HG03159 (cell line): ENCODE measurements at regions not wholly inside any gene's neighbourhood (a gene's known extent, or its start where the extent isn't known, plus 50 kb on each side); places are given as distances from the start of the nearest gene placed in this dataset.
A peak's percentile ranks its signal among the peaks of the same experiment; 100 is the strongest.

Experiments
- ATAC-seq: cut with Tn5 transposase; IDR thresholded peaks from one replicate; pipeline ENCODE4 v1.9.1; 2021; ENCODE audit warnings: mild to moderate bottlenecking, moderate library complexity; ENCODE audit not compliant: unreplicated experiment

DNA sequence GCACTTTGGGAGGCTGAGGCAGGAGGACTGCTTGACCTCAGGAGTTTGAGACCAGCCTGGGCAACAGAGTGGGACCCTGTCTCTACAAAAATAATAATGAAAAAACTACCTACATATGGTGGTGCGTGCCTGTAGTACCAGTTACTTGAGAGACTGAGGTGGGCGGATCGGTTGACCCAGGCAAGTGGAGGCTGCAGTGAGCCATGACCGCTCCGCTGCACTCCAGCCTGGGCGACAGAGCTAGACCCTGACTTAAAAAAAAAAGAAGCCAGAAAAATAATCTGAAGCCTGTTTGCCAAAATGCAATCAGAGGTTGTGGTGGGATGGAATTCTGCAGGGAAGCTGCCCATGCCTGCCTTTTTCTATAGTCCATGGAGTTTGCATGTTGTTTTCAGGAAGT, 50.4 kb upstream of the GGTA1 start:
- no peak for ATAC-seq

- peak; percentile 58 for ATAC-seq
Observed at GRCh38 chr9:121550569-121551512, 51.2 kb upstream of the GGTA1 start.

DNA sequence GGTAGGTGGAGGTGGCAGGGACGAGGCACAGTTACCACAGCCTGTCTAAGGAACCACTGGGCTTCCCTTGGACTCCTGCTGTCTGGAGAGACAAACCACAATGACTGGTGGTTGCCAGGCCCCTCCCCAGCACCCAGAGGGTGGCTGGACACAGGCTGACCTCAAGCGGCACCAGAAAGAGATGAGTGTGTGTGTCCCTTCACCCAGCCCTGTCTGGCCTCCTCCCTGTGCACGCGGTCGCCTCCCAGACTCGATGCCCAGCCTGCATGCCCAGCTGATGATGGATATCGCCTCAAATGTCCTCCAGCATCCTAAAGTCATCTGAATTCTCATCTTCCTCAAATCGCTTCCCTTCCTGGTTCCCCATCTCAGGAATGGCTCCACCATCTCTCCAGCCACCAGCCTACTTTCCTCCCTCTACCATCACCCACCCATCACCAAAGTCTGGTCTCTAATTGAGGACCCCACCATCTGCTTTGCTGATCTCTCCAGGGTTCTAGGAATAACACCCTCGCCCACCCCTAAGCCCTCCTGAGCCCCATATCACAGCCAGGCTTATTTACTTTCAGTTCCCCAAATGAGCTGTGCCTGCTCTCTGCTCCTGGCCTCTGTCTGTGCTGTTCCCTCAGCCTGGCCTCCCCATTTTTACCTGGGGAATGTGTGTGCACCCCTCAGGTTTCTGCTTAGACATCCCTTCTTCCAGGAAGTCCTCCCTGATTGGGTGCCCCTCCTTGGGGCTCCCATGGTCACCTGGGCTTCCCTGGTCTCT, 52.5 kb upstream of the GGTA1 start:
- no peak for ATAC-seq

DNA sequence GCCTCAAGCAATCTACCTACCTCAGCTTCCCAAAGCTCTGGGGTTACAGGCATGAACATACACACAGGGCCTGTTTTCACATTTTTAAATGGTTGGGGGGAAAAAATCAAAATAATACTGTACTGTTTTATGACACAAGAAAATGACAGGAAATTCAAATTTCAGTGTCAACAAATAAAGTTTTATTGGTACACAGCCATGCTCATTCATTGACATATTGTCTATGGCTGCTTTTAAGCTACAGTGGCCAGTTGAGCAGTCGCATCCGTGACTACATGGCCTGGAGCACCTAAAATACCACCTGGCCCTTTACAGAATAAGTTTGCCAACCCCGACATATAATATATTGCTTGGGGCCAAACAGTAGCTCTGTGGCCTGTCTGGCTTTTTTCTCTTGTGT, 56.4 kb upstream of the GGTA1 start:
- ATAC-seq: no peak

GRCh38 chr9:121556580-121556979, 56.9 kb upstream of the GGTA1 start:
- ATAC-seq: no peak

GRCh38 chr9:121557581-121558447, 58.2 kb upstream of the GGTA1 start:
- ATAC-seq: no peak

GRCh38 chr9:121558473-121558872, 58.8 kb upstream of the GGTA1 start:
- ATAC-seq: no peak

DNA sequence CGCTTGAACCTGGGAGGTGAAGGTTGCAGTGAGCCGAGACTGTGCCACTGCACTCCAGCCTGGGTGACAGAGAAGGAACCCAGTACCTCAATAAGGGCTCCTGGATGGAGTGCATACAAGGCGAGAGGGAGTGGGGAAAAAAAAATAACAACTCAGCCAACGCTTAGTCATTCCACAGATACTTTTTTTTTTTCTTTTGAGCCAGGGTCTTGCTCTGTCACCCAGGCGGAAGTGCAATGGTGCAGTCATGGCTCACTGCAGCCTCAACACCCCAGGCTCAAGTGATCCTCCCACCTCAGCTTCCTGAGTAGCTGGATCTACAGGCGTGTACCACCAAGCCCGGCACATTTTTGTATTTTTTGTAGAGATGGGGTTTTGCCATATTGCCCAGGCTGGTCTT, 59.5 kb upstream of the GGTA1 start:
- peak; percentile 52 for ATAC-seq

- ATAC-seq: no peak
Observed at GRCh38 chr9:121560921-121561320, 61.3 kb upstream of the GGTA1 start.

- no peak for ATAC-seq
Observed at GRCh38 chr9:121561385-121562222, 62.0 kb upstream of the GGTA1 start.

GRCh38 chr9:121562301-121562700, 62.7 kb upstream of the GGTA1 start:
- ATAC-seq: no peak

GRCh38 chr9:121563425-121563824, 63.8 kb upstream of the GGTA1 start:
- ATAC-seq: no peak

DNA sequence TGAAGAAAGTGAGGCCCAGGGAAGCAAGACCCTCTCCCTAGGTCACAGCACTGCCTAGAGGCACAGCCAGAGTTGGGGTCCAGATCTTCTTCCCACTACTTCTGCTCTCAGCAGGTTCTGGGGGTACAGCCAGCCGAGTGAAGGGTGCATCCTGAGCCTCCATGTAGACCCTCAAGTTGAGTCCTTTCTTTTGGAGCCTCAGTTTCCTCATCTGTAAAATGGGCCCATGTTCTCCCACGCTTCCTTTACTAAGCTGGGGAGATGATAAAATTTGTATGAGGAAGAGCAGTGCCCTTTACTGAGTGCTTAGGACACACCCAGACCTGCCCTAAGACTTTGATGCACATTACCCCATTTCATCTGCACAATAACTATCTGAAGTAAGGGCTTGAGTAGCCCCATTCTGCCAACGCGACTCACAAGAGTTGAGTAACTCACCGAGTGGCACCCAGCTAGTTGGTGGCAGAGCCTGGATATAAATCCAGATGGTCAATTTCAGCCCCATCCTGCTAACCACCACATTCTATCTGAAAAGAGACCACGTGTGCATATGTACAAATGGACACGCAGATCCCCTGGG, 64.3 kb upstream of the GGTA1 start:
- no peak for ATAC-seq

GRCh38 chr9:121564504-121565260, 65.0 kb upstream of the GGTA1 start:
- no peak for ATAC-seq

- ATAC-seq: no peak
Observed at GRCh38 chr9:121566481-121567465, 67.1 kb upstream of the GGTA1 start.

GRCh38 chr9:121567500-121568342, 68.1 kb upstream of the GGTA1 start:
- ATAC-seq: no peak
